ENCODE measurements at regions not wholly inside any gene's neighbourhood (a gene's known extent, or its start where the extent isn't known, plus 50 kb on each side); places are given as distances from the start of the nearest gene placed in this dataset.

GRCh38 chr6:14274546-14275492 lies 157.2 kb downstream of the CD83 start:
- H3K27ac Mint-ChIP-seq: peak overlapping the region in 8 of 10 donors; percentile 38 to 93 (median 82)
- H3K4me3 Mint-ChIP-seq: peak overlapping the region in 8 of 10 donors; percentile 40 to 88 (median 76)
- H3K36me3 Mint-ChIP-seq: no peaks in the 10 kb centered on the region
- POLR2A ChIA-PET: interaction anchor here (0.5 kb wide), 2 partner anchors 364 to 973 kb away, joined by 3 read pairs; no protein-coding TSS in a partner anchor
- no peaks in the 10 kb centered on the region for H3K27me3 Mint-ChIP-seq
- peaks cover 41 to 81% (median 67%) of the 10 kb centered on the region in 4 donors for H3K4me1 Mint-ChIP-seq
- DNase-seq (no peak), ATAC-seq (no peak)
- peaks cover 0 to 6% (median 0%) of the 10 kb centered on the region in 9 donors for H3K9me3 Mint-ChIP-seq

- no peak for ATAC-seq
- H3K4me3 Mint-ChIP-seq: peak overlapping the region in 9 of 10 donors; percentile 18 to 88 (median 73)
- no peaks in the 10 kb centered on the region for H3K27me3 Mint-ChIP-seq
- H3K9me3 Mint-ChIP-seq: peaks cover 0 to 6% (median 0%) of the 10 kb centered on the region in 9 donors
- DNase-seq: no peak
- peaks cover 36 to 75% (median 66%) of the 10 kb centered on the region in 4 donors for H3K4me1 Mint-ChIP-seq
- H3K27ac Mint-ChIP-seq: peak overlapping the region; percentile 46 to 97 (median 80)
- no peaks in the 10 kb centered on the region for H3K36me3 Mint-ChIP-seq
- POLR2A ChIA-PET: interaction anchor here (0.5 kb wide), 2 partner anchors 363 to 972 kb away, joined by 3 read pairs; no protein-coding TSS in a partner anchor
Observed at GRCh38 chr6:14275493-14275851, 157.9 kb downstream of the CD83 start.

- Mint-ChIP-seq H3K36me3 (no peaks in the 10 kb centered on the region), H3K27me3 (no peaks in the 10 kb centered on the region), H3K9me3 (peaks cover 0 to 6% (median 0%) of the 10 kb centered on the region in 9 donors), H3K4me1 (peaks cover 33 to 70% (median 60%) of the 10 kb centered on the region in 4 donors), H3K27ac (peak overlapping the region; percentile 62 to 97 (median 91)), H3K4me3 (peak overlapping the region; percentile 40 to 88 (median 70))
- DNase-seq (no peak), ATAC-seq (no peak)
- POLR2A ChIA-PET: interaction anchor here (1.2 to 1.8 kb wide), 3 partner anchors 9 to 359 kb away, joined by 3 to 4 read pairs (median 4); no protein-coding TSS in a partner anchor
Observed at GRCh38 chr6:14276071-14276470, 158.5 kb downstream of the CD83 start.

GRCh38 chr6:14276667-14277404 lies 159.3 kb downstream of the CD83 start:
- peaks cover 33 to 63% (median 54%) of the 10 kb centered on the region in 4 donors for H3K4me1 Mint-ChIP-seq
- POLR2A ChIA-PET: interaction anchor here (0.7 to 1.8 kb wide), 6 partner anchors 10 to 1214 kb away, joined by 3 to 4 read pairs (median 3); no protein-coding TSS in a partner anchor
- peak overlapping the region; percentile 63 to 88 (median 80) for H3K4me3 Mint-ChIP-seq
- H3K27me3 Mint-ChIP-seq: no peaks in the 10 kb centered on the region
- H3K27ac Mint-ChIP-seq: peak overlapping the region; percentile 75 to 97 (median 92)
- DNase-seq (peak in 9 of 10 donors; percentile 26 to 87 (median 69)), ATAC-seq (peak; percentile 99 to 100)
- no peaks in the 10 kb centered on the region for H3K36me3 Mint-ChIP-seq
- peaks cover 0 to 6% (median 0%) of the 10 kb centered on the region in 9 donors for H3K9me3 Mint-ChIP-seq

DNA sequence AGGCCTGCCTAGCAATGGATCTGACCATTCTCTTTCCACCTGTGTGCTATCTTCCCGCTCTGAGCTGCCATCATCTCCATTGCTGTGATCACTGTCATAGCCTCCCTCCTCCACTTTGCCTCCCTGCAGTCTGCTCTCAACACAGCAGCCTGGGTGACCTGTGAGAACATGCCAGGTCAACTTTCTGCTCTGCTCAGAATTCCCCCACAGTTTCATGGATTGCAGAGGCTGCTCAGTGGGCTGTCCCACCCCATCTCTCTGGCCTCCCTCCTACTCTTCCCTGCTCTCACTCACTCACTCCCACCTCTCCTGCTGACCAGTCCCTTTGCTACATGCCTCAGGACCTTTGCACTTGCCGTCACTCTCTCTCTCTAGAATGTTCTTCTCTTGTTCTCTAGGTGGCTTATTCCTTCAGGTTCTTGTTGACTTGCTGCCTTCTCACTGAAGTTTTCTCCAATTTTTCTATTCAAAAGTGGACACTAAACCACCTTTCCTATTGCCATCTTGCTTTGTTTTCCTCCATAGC lies 159.9 kb downstream of the CD83 start:
- H3K27me3 Mint-ChIP-seq: no peaks in the 10 kb centered on the region
- no peaks in the 10 kb centered on the region for H3K36me3 Mint-ChIP-seq
- H3K27ac Mint-ChIP-seq: peak overlapping the region; percentile 75 to 97 (median 92)
- POLR2A ChIA-PET: interaction anchor here (0.7 to 1.8 kb wide), 5 partner anchors 10 to 1213 kb away, joined by 3 to 4 read pairs (median 3); no protein-coding TSS in a partner anchor
- DNase-seq: no peak
- peaks cover 33 to 59% (median 54%) of the 10 kb centered on the region in 4 donors for H3K4me1 Mint-ChIP-seq
- H3K4me3 Mint-ChIP-seq: peak overlapping the region; percentile 63 to 88 (median 80)
- H3K9me3 Mint-ChIP-seq: peaks cover 0 to 4% (median 0%) of the 10 kb centered on the region in 9 donors
- ATAC-seq: peak; percentile 31 to 55

GRCh38 chr6:14278006-14278405 lies 160.4 kb downstream of the CD83 start:
- ATAC-seq: no peak
- Mint-ChIP-seq H3K27ac (peak overlapping the region in 9 of 10 donors; percentile 75 to 97 (median 91)), H3K4me1 (peaks cover 33 to 59% (median 54%) of the 10 kb centered on the region in 4 donors), H3K36me3 (no peaks in the 10 kb centered on the region), H3K27me3 (no peaks in the 10 kb centered on the region), H3K4me3 (peak overlapping the region in 8 of 10 donors; percentile 63 to 88 (median 81)), H3K9me3 (peaks cover 0 to 4% (median 0%) of the 10 kb centered on the region in 9 donors)
- DNase-seq: no peak
- POLR2A ChIA-PET: interaction anchor here (1.0 to 1.2 kb wide), 2 partner anchors 9 to 11 kb away, joined by 3 to 4 read pairs; no protein-coding TSS in a partner anchor

DNA sequence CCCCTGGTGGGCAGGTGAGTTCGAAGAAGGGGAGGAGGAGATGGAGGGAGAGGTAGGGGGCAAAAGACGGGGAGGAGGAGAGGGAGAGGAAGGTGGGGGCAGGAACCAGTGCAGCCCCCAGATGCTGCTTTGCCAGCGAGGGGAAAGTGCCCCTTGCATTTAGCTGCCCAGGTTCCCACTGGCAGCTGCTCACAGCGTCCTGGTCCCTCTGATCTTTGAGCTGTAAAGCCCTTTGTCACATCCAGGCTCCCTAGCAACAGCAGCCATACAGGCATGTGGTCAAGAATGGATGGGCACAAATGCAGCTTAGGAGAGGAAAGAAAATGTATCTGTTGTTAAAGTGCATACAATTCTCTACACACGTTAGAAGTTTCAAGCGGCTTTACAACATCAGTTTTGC lies 160.9 kb downstream of the CD83 start:
- Mint-ChIP-seq H3K4me1 (peaks cover 33 to 56% (median 53%) of the 10 kb centered on the region in 4 donors), H3K9me3 (peaks cover 0 to 4% (median 0%) of the 10 kb centered on the region in 9 donors), H3K27me3 (no peaks in the 10 kb centered on the region), H3K4me3 (peak overlapping the region in 6 of 10 donors; percentile 24 to 88 (median 74)), H3K27ac (peak overlapping the region in 6 of 10 donors; percentile 85 to 97 (median 93)), H3K36me3 (no peaks in the 10 kb centered on the region)
- ATAC-seq: no peak
- no peak for DNase-seq
- POLR2A ChIA-PET: interaction anchor here (1.0 to 1.2 kb wide), 2 partner anchors 10 kb away, joined by 3 to 4 read pairs; no protein-coding TSS in a partner anchor

GRCh38 chr6:14280006-14280510 lies 162.5 kb downstream of the CD83 start:
- H3K36me3 Mint-ChIP-seq: no peaks in the 10 kb centered on the region
- H3K27ac Mint-ChIP-seq: peak overlapping the region in 3 of 10 donors; percentile 22 to 56 (median 50)
- ATAC-seq (no peak), DNase-seq (no peak)
- POLR2A ChIA-PET: no interaction called here
- peaks cover 24 to 44% (median 43%) of the 10 kb centered on the region in 4 donors for H3K4me1 Mint-ChIP-seq
- H3K27me3 Mint-ChIP-seq: no peaks in the 10 kb centered on the region
- H3K4me3 Mint-ChIP-seq: no peak overlapping the region
- peaks cover 0 to 4% (median 0%) of the 10 kb centered on the region in 9 donors for H3K9me3 Mint-ChIP-seq

DNA sequence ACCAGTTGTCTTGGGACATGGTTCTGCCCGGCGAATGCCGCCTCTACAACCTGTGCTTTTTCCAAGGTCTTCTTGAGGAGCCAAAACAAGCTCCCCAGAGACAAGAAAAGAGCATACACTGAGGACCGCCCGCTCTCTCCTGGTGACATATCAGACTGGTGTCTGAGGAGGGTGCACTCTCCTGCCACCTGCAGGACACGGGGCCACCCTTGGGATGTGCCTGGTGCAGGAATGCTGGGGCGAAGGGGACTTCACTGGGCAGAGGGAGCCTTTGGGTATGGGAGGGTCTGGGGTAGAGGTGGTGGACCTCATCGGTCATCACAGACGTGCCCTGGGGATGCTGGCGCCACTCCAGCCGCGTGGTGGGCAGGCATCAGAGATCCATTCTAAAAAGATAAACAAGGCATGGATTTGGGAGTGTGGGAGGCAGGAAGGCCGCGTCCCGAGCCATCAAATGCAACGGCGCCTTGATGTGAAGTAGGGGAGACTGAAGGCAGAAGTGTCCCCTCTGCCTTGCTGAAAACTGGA lies 163.3 kb downstream of the CD83 start:
- DNase-seq (no peak), ATAC-seq (no peak)
- Mint-ChIP-seq H3K27me3 (no peaks in the 10 kb centered on the region), H3K4me3 (no peak overlapping the region), H3K27ac (peak overlapping the region in 1 of 10 donors; percentile 64), H3K9me3 (peaks cover 0 to 4% (median 0%) of the 10 kb centered on the region in 9 donors), H3K36me3 (no peaks in the 10 kb centered on the region), H3K4me1 (peaks cover 18 to 37% (median 35%) of the 10 kb centered on the region in 4 donors)
- POLR2A ChIA-PET: no interaction called here

DNA sequence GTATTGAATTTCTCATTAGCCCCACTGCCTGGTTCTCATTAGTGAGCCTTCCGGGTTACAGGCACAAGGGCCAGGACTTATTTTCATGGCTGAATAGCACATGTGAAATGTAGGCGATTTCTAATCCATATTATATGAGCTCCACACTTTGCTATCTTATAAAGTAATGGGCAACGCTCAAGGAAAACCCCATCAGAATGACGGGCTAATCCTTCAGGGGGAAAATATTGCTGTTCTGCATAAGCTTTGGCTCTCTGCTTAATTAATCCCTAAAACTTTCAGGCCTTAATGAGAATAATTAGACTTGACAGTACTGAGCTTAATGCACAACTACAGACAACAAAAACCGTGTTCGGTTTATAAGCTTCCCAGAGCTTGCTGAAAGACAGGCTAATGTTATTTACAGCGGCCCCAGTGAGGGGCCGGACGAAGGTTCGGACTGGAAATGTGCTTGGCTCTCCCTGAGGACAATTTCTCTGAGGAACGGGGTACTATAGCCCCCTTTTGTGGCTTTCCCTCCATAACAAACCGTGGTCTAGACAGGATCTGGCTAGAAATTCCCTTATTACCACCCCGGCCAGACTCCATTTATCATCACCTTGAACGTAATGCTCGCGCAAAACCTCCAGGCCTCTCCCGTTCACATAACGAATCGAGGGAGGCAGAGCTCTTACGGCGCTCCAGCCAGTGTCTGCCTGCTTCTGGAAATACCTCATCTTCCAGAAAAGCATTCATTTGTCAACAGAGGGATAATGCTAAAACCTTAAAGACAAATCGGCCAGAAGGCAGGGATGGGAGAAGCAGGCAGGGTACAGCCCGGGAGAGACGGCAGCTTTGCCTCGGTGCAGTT lies 164.5 kb downstream of the CD83 start:
- DNase-seq (no peak), ATAC-seq (no peak)
- Mint-ChIP-seq H3K4me3 (no peak overlapping the region), H3K9me3 (peaks cover 0 to 4% (median 0%) of the 10 kb centered on the region in 9 donors), H3K27ac (peak overlapping the region in 1 of 10 donors; percentile 60), H3K4me1 (peaks cover 7 to 25% (median 23%) of the 10 kb centered on the region in 4 donors), H3K36me3 (no peaks in the 10 kb centered on the region), H3K27me3 (no peaks in the 10 kb centered on the region)
- POLR2A ChIA-PET: no interaction called here

All from naive thymus-derived CD8-positive, alpha-beta T cell (primary cell).